Keratinocyte (primary cell): ENCODE measurements at regions not wholly inside any gene's neighbourhood (a gene's known extent, or its start where the extent isn't known, plus 50 kb on each side); places are given as distances from the start of the nearest gene placed in this dataset.

ENCODE experiments used
- DNase-seq: peaks from one replicate; pipeline ENCODE4 v3.0.0-alpha.2; 2011; ENCODE audit warnings: low read depth, missing footprints, low spot score
- FAIRE-seq: peaks from 2 replicates; lab custom pipeline; 2011; peaks lifted over from hg19 to GRCh38; lab: Jason Lieb, UNC
- H2AFZ ChIP-seq: 2 replicates; pipeline ENCODE4 v1.6.0; 2012; ENCODE audit warnings: low read length, control low read depth, inconsistent platforms; ENCODE audit not compliant: control insufficient read depth
- H3K27ac ChIP-seq: 2 replicates; pipeline ENCODE4 v1.5.1; 2011; ENCODE audit warnings: low read length; ENCODE audit not compliant: control insufficient read depth, insufficient read depth
- H3K27me3 ChIP-seq: 3 replicates; pipeline ENCODE4 v1.6.0; 2011; ENCODE audit warnings: low read length; ENCODE audit not compliant: control insufficient read depth, insufficient read depth; ENCODE audit errors: extremely low read depth
- H3K36me3 ChIP-seq, 2 experiments: 2 replicates in 1 of 2; 3 replicates in 1 of 2; pipeline ENCODE4 v1.5.1; 2011; ENCODE audit warnings: low read length in 2 of 2, mild to moderate bottlenecking in 1 of 2; ENCODE audit not compliant: control insufficient read depth in 2 of 2, insufficient read depth in 2 of 2; ENCODE audit errors: extremely low read depth in 1 of 2
- H3K4me1 ChIP-seq: 3 replicates; pipeline ENCODE4 v1.5.1; 2011; ENCODE audit warnings: low read length; ENCODE audit not compliant: control insufficient read depth, insufficient read depth; ENCODE audit errors: extremely low read depth
- H3K4me2 ChIP-seq: 3 replicates; pipeline ENCODE4 v1.6.0; 2011; ENCODE audit warnings: low read depth, low read length; ENCODE audit not compliant: control insufficient read depth, insufficient read depth; ENCODE audit errors: extremely low read depth
- H3K4me3 ChIP-seq, 3 experiments: fragments of 200-600 bp in 1 of 3; sonication (generic) in 1 of 3; 2 replicates in 2 of 3; 3 replicates in 1 of 3; pipeline ENCODE4 v1.5.1; 2011 to 2016; ENCODE audit warnings: low read length in 3 of 3, mild to moderate bottlenecking in 3 of 3, control low read depth in 2 of 3, inconsistent platforms in 1 of 3, low read depth in 1 of 3, mixed read lengths in 1 of 3, mixed run types in 1 of 3, moderate library complexity in 1 of 3; ENCODE audit not compliant: control insufficient read depth in 2 of 3, insufficient read depth in 2 of 3; ENCODE audit errors: extremely low read depth in 1 of 3
- H3K79me2 ChIP-seq: 2 replicates; pipeline ENCODE4 v1.6.0; 2012; ENCODE audit warnings: low read length; ENCODE audit not compliant: control insufficient read depth, insufficient read depth
- H3K9ac ChIP-seq: 3 replicates; pipeline ENCODE4 v1.6.0; 2011; ENCODE audit warnings: low read length; ENCODE audit not compliant: control insufficient read depth, insufficient read depth; ENCODE audit errors: extremely low read depth
- H3K9me1 ChIP-seq: 3 replicates; pipeline ENCODE4 v1.6.0; 2011; ENCODE audit warnings: low read length; ENCODE audit not compliant: control insufficient read depth, insufficient read depth; ENCODE audit errors: extremely low read depth
- H3K9me3 ChIP-seq: 2 replicates; pipeline ENCODE4 v1.5.1; 2012; ENCODE audit warnings: low read depth, low read length; ENCODE audit not compliant: control insufficient read depth
- H4K20me1 ChIP-seq: 3 replicates; pipeline ENCODE4 v1.6.0; 2011; ENCODE audit warnings: low read length; ENCODE audit not compliant: control insufficient read depth, insufficient read depth; ENCODE audit errors: extremely low read depth
- EZH2 ChIP-seq: IDR thresholded peaks from one replicate; pipeline ENCODE4 v1.6.1; 2012; ENCODE audit warnings: inconsistent platforms, mild to moderate bottlenecking, low read length, moderate library complexity
- dilution Hi-C: fragments of 300-500 bp; cut with MboI; formaldehyde crosslinking; loops from one replicate; pipeline ENCODE4 v1.7.0; 2020; ENCODE audit warnings: low sequenced_read_pairs; ENCODE audit not compliant: extremely low pct_ligation_motif_present
- TF ChIP-seq, protein P1 (sequence below), 3 experiments: IDR thresholded peaks in 1 of 3; conservative IDR thresholded peaks in 1 of 3; optimal IDR thresholded peaks in 1 of 3; 2 replicates in 2 of 3; 3 replicates in 1 of 3; pipeline versions ENCODE3 to v1.5.1; 2011; ENCODE audit warnings: low read length in 3 of 3, mild to moderate bottlenecking in 3 of 3, moderate library complexity in 2 of 3, control low read depth in 1 of 3, inconsistent platforms in 1 of 3; ENCODE audit not compliant: insufficient read depth in 2 of 3; ENCODE audit errors: extremely low read depth in 1 of 3

DNA sequence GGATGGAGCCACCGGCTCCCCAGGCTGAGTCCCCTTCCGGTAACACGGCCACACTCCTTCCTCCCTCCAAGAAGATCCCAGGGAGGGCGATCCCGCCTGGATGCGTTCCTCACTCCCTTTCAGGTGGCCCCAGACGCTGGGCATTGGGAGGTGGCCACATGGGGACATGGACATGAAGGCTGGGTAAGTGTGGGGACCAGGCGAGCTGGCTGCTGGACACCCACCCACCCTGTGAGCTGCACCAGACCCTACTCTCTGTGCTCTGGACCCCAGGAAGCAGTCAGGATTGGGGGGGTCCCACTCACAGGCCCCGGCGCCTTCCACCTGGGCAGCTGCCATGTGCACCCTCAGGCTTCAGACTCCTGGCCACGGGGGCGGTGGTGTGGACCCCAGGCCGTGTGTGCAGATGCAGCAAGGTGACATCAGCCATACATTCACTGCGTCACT is 932.8 kb downstream of the BRD1 start:
- Histone ChIP-seq H3K9me3 (peaks cover 19% of the 10 kb centered on the region), H4K20me1 (no peaks in the 10 kb centered on the region), H3K79me2 (no peaks in the 10 kb centered on the region), H3K27ac (no peak overlapping the region), H3K9ac (no peak overlapping the region), H3K4me1 (no peaks in the 10 kb centered on the region), H3K27me3 (no peaks in the 10 kb centered on the region), H3K4me2 (no peak overlapping the region), H3K36me3 (no peaks in the 10 kb centered on the region), H3K4me3 (no peak overlapping the region), H2AFZ (no peak overlapping the region), H3K9me1 (no peaks in the 10 kb centered on the region)
- FAIRE-seq = no peak
- no peak for TF ChIP-seq EZH2
- TF ChIP-seq, protein P1, sequence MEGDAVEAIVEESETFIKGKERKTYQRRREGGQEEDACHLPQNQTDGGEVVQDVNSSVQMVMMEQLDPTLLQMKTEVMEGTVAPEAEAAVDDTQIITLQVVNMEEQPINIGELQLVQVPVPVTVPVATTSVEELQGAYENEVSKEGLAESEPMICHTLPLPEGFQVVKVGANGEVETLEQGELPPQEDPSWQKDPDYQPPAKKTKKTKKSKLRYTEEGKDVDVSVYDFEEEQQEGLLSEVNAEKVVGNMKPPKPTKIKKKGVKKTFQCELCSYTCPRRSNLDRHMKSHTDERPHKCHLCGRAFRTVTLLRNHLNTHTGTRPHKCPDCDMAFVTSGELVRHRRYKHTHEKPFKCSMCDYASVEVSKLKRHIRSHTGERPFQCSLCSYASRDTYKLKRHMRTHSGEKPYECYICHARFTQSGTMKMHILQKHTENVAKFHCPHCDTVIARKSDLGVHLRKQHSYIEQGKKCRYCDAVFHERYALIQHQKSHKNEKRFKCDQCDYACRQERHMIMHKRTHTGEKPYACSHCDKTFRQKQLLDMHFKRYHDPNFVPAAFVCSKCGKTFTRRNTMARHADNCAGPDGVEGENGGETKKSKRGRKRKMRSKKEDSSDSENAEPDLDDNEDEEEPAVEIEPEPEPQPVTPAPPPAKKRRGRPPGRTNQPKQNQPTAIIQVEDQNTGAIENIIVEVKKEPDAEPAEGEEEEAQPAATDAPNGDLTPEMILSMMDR (optimal IDR thresholded peaks at IDR 0.05 in 1 of 3, IDR thresholded peaks at IDR 0.05 in 1 of 3, conservative IDR thresholded peaks at IDR 0.05 in 1 of 3; ENCODE audit: extremely low read depth in 1 of 3, insufficient read depth in 2 of 3, low read length in 3 of 3) = no peak
- no peak for DNase-seq
- dilution Hi-C loops = no loop called here

DNA sequence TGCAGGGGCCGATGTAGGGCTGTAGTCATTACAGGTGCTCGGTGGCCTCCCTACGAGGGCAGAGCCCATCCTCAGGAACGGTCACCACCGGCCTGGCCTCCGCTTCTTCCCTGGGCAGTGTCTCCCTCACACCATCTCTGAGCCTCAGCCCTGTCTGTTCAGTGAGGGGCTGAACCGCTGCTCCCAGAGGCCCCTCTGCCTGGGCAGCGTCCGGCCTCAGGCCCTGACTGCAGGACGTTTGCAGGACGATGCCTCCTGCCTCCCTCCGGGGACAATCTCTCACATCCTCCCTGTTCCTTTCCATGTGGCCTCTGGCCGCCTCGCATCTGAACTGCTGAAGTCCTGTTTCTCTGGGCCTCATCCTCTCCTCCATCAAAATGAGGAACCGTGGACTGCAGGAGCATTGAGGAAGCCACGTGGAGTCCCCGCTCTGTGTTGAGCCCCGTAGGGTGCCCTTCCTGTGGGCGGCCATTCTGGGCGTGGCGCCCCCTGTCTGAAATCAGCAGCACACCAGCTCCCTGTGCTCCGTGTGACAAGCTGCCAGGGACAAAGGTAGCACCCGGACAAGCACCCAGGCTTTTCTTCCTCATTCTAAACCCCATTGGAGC is 933.5 kb downstream of the BRD1 start:
- TF ChIP-seq, protein P1 (optimal IDR thresholded peaks at IDR 0.05 in 1 of 3, IDR thresholded peaks at IDR 0.05 in 1 of 3, conservative IDR thresholded peaks at IDR 0.05 in 1 of 3; ENCODE audit: extremely low read depth in 1 of 3, insufficient read depth in 2 of 3, low read length in 3 of 3) = no peak
- no peak for TF ChIP-seq EZH2
- FAIRE-seq = no peak
- no peaks in the 10 kb centered on the region for H3K9me1 ChIP-seq
- H3K27me3 ChIP-seq = no peaks in the 10 kb centered on the region
- no peak overlapping the region for H3K9ac ChIP-seq
- DNase-seq = no peak
- H3K4me3 ChIP-seq = no peak overlapping the region
- no peaks in the 10 kb centered on the region for H3K4me1 ChIP-seq
- H3K27ac ChIP-seq = no peak overlapping the region
- dilution Hi-C loops = no loop called here
- no peaks in the 10 kb centered on the region for H4K20me1 ChIP-seq
- no peak overlapping the region for H3K4me2 ChIP-seq
- no peak overlapping the region for H2AFZ ChIP-seq
- no peaks in the 10 kb centered on the region for H3K36me3 ChIP-seq
- H3K9me3 ChIP-seq = peaks cover 19% of the 10 kb centered on the region
- no peaks in the 10 kb centered on the region for H3K79me2 ChIP-seq
